ENCODE measurements at regions not wholly inside any gene's neighbourhood (a gene's known extent, or its start where the extent isn't known, plus 50 kb on each side); places are given as distances from the start of the nearest gene placed in this dataset.

GRCh38 chr7:142445019-142445686 lies 187.3 kb upstream of the PRSS58 start:
- peak overlapping the region in 1 of 2 experiments; percentile 2; a peak in 1 of 4 replicates for H4K8ac ChIP-seq (ENCODE audit: low read depth in 2 of 2, low read length in 2 of 2)
- CTCF ChIA-PET = interaction anchor here (0.6 to 2.0 kb wide), 2 partner anchors 33 to 41 kb away, joined by 3 to 6 read pairs; no protein-coding TSS in a partner anchor
- H4K20me1 ChIP-seq (ENCODE audit: insufficient read depth, low read length) = no peaks in the 10 kb centered on the region
- no peaks in the 10 kb centered on the region for H3K27me3 ChIP-seq (ENCODE audit: control insufficient read depth, insufficient read depth, low read length)
- no peak overlapping the region for H3K4me3 ChIP-seq (ENCODE audit: insufficient read depth, low read depth, low read length)
- no peak overlapping the region for H4K5ac ChIP-seq (ENCODE audit: low read depth, low read length)
- WGBS, 2 experiments (ENCODE audit: extremely low coverage in 2 of 2, insufficient read length in 1 of 2) = 0% methylated on average over 1 of the region's 7 CpGs; no CpG with 5 or more reads in 1 of the 2 experiments
- no peak overlapping the region for H3K56ac ChIP-seq (ENCODE audit: extremely low read depth, insufficient read depth, low read length)
- in situ Hi-C loops (cut with MboI; ENCODE audit: low sequenced_read_pairs) (no loop called here), dilution Hi-C loops (cut with HindIII; ENCODE audit: low sequenced_read_pairs, unreplicated experiment) (no loop called here), intact Hi-C loops (cut with micrococcal nuclease) (no loop called here)
- no peak overlapping the region for H3K18ac ChIP-seq (ENCODE audit: low read depth, low read length)
- 0 out of 2 replicates have a peak overlapping the region, but pooled peaks have one; percentile 31 for H3K4ac ChIP-seq (ENCODE audit: low read depth, low read length)
- H3K4me1 ChIP-seq (ENCODE audit: control insufficient read depth, insufficient read depth, low read length) = peaks cover 8% of the 10 kb centered on the region
- no peak overlapping the region for H3K4me2 ChIP-seq (ENCODE audit: low read depth, low read length)
- peak overlapping the region; percentile 36 for H2AFZ ChIP-seq (replicated peaks; ENCODE audit: low read length, poor library complexity)
- H3K9ac ChIP-seq (ENCODE audit: low read depth, low read length) = no peak overlapping the region
- BruUV-seq (replicated peaks) = no TSS peak
- H3K14ac ChIP-seq (replicated peaks; ENCODE audit: low read depth, low read length) = 0 out of 2 replicates have a peak overlapping the region, but pooled peaks have one; percentile 49
- H4K91ac ChIP-seq (ENCODE audit: insufficient read depth, low read depth, low read length) = 0 out of 2 replicates have a peak overlapping the region, but pooled peaks have one; percentile 8
- no peak overlapping the region for H3K23ac ChIP-seq (ENCODE audit: low read depth, low read length)
- POLR2A ChIA-PET (ENCODE audit: unreplicated experiment) = no interaction called here
- no peak overlapping the region for H2BK20ac ChIP-seq (ENCODE audit: low read depth, low read length)
- no peak overlapping the region for H2AK9ac ChIP-seq (replicated peaks; ENCODE audit: low read depth, low read length, poor library complexity)
- no peaks in the 10 kb centered on the region for H3K79me1 ChIP-seq (ENCODE audit: low read depth in 1 of 2, low read length in 2 of 2)
- H3K27ac ChIP-seq (ENCODE audit: insufficient read depth, low read length) = no peak overlapping the region
- H3K9me3 ChIP-seq (ENCODE audit: control insufficient read depth, insufficient read depth, low read length) = no peaks in the 10 kb centered on the region
- no peaks in the 10 kb centered on the region for H3K36me3 ChIP-seq (ENCODE audit: control insufficient read depth, insufficient read depth, low read length)
- H2BK5ac ChIP-seq (ENCODE audit: low read depth, low read length, poor library complexity, severe bottlenecking) = no peak overlapping the region
- 0 out of 2 replicates have a peak, but pooled peaks have one; percentile 13 for TF ChIP-seq RAD21 (IDR thresholded peaks at IDR 0.05; ENCODE audit: low read length)
- peak; percentile 28; the same call in 1 of the 2 replicates for TF ChIP-seq CTCF (conservative IDR thresholded peaks at IDR 0.05; ENCODE audit: low read depth, low read length)
- TF ChIP-seq MAZ (IDR thresholded peaks at IDR 0.05; ENCODE audit: borderline replicate concordance, low read depth, low read length) = no peak
- H3K9me1 ChIP-seq (ENCODE audit: insufficient read depth, low read length) = peaks cover 11% of the 10 kb centered on the region
- H2AK5ac ChIP-seq (ENCODE audit: low read depth, low read length) = peak overlapping the region; percentile 45; the same call in 1 of the 2 replicates
- no peak for DNase-seq
- no peak overlapping the region for H2BK15ac ChIP-seq (ENCODE audit: low read depth, low read length)
- peak overlapping the region; percentile 28 for H2BK120ac ChIP-seq (ENCODE audit: low read depth, low read length)
- no peak for ATAC-seq (ENCODE audit: low read depth)
